CD4-positive, alpha-beta T cell (primary cell): ENCODE measurements at regions not wholly inside any gene's neighbourhood (a gene's known extent, or its start where the extent isn't known, plus 50 kb on each side); places are given as distances from the start of the nearest gene placed in this dataset.

Experiments used
- ATAC-seq: fragments of 200-7000 bp; cut with Tn5 transposase; one replicate; pipeline ENCODE4 v1.10.0; 2022; ENCODE audit warnings: mild to moderate bottlenecking; ENCODE audit not compliant: poor library complexity
- CTCF ChIA-PET: fragments of 350-600 bp; sonication (Branson Sonifier 250); formaldehyde crosslinking; loops from one replicate; lab custom pipeline; 2021; ENCODE audit warnings: antibody characterized with exemption, inconsistent platforms; lab: Charles Lee
- POLR2A ChIA-PET: fragments of 350-600 bp; sonication (Branson Sonifier 250); formaldehyde crosslinking; loops from one replicate; lab custom pipeline; 2021; ENCODE audit warnings: antibody characterized with exemption, inconsistent platforms; lab: Charles Lee
- DNase-seq, 14 experiments: peaks; one replicate each; pipeline ENCODE4 v3.0.0-alpha.2; 2013 to 2020; ENCODE audit warnings: mixed read lengths in 2 of 14
- H3K27ac ChIP-seq, 2 donors: one replicate each; pipeline versions ENCODE4 v1.5.1 to v1.7.0; 2013; ENCODE audit warnings: low read length in 2 of 2, low read depth in 1 of 2, mild to moderate bottlenecking in 1 of 2
- H3K27me3 ChIP-seq, 2 experiments: 1 replicate in 1 of 2; 2 replicates in 1 of 2; pipeline versions ENCODE4 v1.6.1 to v1.7.0; 2013; ENCODE audit warnings: low read length in 2 of 2, control low read depth in 1 of 2, mild to moderate bottlenecking in 1 of 2, moderate library complexity in 1 of 2; ENCODE audit not compliant: insufficient read depth in 2 of 2, control insufficient read depth in 1 of 2
- H3K36me3 ChIP-seq: one replicate; pipeline ENCODE4 v1.6.1; 2013; ENCODE audit warnings: low read length, control low read depth; ENCODE audit not compliant: insufficient read depth
- H3K4me1 ChIP-seq: one replicate; pipeline ENCODE4 v1.6.1; 2013; ENCODE audit warnings: low read length, control low read depth; ENCODE audit not compliant: insufficient read depth
- H3K4me3 ChIP-seq: one replicate; pipeline ENCODE4 v1.5.1; 2013; ENCODE audit warnings: mild to moderate bottlenecking, low read length, moderate library complexity
- H3K9me3 ChIP-seq, 2 experiments: 1 replicate in 1 of 2; 2 replicates in 1 of 2; pipeline versions ENCODE4 v1.6.1 to v1.7.0; 2013; ENCODE audit warnings: low read length in 2 of 2, mild to moderate bottlenecking in 2 of 2, control low read depth in 1 of 2, moderate library complexity in 1 of 2; ENCODE audit not compliant: control insufficient read depth in 1 of 2, insufficient read depth in 1 of 2
- H3K27ac Mint-ChIP-seq: one replicate; pipeline ENCODE4 v1.8.0; 2020; ENCODE audit warnings: mixed read lengths
- H3K27me3 Mint-ChIP-seq: one replicate; pipeline ENCODE4 v1.8.0; 2021; ENCODE audit warnings: mixed read lengths
- H3K36me3 Mint-ChIP-seq: one replicate; pipeline ENCODE4 v1.8.0; 2021; ENCODE audit warnings: low read depth, mixed read lengths
- H3K4me1 Mint-ChIP-seq: one replicate; pipeline ENCODE4 v1.8.0; 2021; ENCODE audit warnings: low read depth, mixed read lengths
- H3K4me3 Mint-ChIP-seq: one replicate; pipeline ENCODE4 v1.8.0; 2020; ENCODE audit warnings: mild to moderate bottlenecking, mixed read lengths
- H3K9me3 Mint-ChIP-seq: one replicate; pipeline ENCODE4 v1.8.0; 2020; ENCODE audit warnings: mixed read lengths
- intact Hi-C, 2 experiments: fragments of 100-400 bp; cut with DNase I in 1 of 2; cut with micrococcal nuclease in 1 of 2; formaldehyde crosslinking; loops; one replicate each; pipeline versions ENCODE4 v1.15.1 to v1.9.0; 2023 to 2025; cut with DNase I, micrococcal nuclease
- TF ChIP-seq, protein P1 (sequence below): fragments of 200-600 bp; IDR thresholded peaks from one replicate; pipeline ENCODE4 v1.8.0; 2022; ENCODE audit warnings: antibody characterized with exemption, mild to moderate bottlenecking

DNA sequence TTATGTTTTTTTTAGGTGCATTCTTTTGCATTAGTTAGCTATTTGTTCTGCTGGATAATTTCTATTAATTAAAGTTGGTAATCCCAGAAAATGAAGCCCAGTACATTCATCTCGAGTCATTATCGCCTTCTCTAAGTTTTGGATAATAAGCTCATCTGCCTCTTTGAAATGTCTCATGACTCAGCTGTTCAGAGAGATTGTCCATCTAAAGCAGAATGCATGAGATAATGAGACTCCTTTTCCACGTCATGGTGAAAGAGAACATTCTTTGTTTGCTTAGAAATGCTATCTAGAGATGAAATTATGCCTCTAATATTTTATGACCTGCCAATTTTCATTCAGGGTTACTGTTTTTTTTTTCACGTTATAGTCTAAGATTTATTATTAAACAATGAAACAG, 374.7 kb upstream of the GOLIM4 start:
- Histone ChIP-seq H3K4me1 (no peaks in the 10 kb centered on the region), H3K9me3 (no peaks in the 10 kb centered on the region), H3K27me3 (no peaks in the 10 kb centered on the region), H3K4me3 (no peak overlapping the region), H3K36me3 (no peaks in the 10 kb centered on the region), H3K27ac (no peak overlapping the region)
- CTCF ChIA-PET, result no interaction called here
- Mint-ChIP-seq H3K4me3 (no peak overlapping the region), H3K9me3 (no peaks in the 10 kb centered on the region), H3K27ac (no peak overlapping the region), H3K36me3 (no peaks in the 10 kb centered on the region), H3K27me3 (no peaks in the 10 kb centered on the region), H3K4me1 (no peaks in the 10 kb centered on the region)
- TF ChIP-seq, protein P1, sequence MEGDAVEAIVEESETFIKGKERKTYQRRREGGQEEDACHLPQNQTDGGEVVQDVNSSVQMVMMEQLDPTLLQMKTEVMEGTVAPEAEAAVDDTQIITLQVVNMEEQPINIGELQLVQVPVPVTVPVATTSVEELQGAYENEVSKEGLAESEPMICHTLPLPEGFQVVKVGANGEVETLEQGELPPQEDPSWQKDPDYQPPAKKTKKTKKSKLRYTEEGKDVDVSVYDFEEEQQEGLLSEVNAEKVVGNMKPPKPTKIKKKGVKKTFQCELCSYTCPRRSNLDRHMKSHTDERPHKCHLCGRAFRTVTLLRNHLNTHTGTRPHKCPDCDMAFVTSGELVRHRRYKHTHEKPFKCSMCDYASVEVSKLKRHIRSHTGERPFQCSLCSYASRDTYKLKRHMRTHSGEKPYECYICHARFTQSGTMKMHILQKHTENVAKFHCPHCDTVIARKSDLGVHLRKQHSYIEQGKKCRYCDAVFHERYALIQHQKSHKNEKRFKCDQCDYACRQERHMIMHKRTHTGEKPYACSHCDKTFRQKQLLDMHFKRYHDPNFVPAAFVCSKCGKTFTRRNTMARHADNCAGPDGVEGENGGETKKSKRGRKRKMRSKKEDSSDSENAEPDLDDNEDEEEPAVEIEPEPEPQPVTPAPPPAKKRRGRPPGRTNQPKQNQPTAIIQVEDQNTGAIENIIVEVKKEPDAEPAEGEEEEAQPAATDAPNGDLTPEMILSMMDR, result no peak
- no peak for DNase-seq
- intact Hi-C loops, result no loop called here
- POLR2A ChIA-PET, result no interaction called here
- no peak for ATAC-seq

- ChIA-PET POLR2A (no interaction called here), CTCF (no interaction called here)
- H3K4me3 Mint-ChIP-seq, result no peak overlapping the region
- DNase-seq, result no peak
- no peak overlapping the region for H3K27ac Mint-ChIP-seq
- Histone ChIP-seq H3K36me3 (no peaks in the 10 kb centered on the region), H3K4me3 (no peak overlapping the region), H3K27me3 (no peaks in the 10 kb centered on the region), H3K4me1 (no peaks in the 10 kb centered on the region), H3K27ac (no peak overlapping the region), H3K9me3 (no peaks in the 10 kb centered on the region)
- no peaks in the 10 kb centered on the region for H3K36me3 Mint-ChIP-seq
- H3K9me3 Mint-ChIP-seq, result no peaks in the 10 kb centered on the region
- intact Hi-C loops, result no loop called here
- TF ChIP-seq, protein P1, result no peak
- no peaks in the 10 kb centered on the region for H3K4me1 Mint-ChIP-seq
- ATAC-seq, result no peak
- no peaks in the 10 kb centered on the region for H3K27me3 Mint-ChIP-seq
Observed at GRCh38 chr3:168469436-168469835, 373.7 kb upstream of the GOLIM4 start.

- H3K4me1 ChIP-seq, result no peaks in the 10 kb centered on the region
- H3K9me3 ChIP-seq, result no peaks in the 10 kb centered on the region
- no peaks in the 10 kb centered on the region for H3K36me3 ChIP-seq
- H3K4me3 ChIP-seq, result no peak overlapping the region
- Mint-ChIP-seq H3K4me1 (no peaks in the 10 kb centered on the region), H3K4me3 (no peak overlapping the region), H3K27ac (no peak overlapping the region), H3K27me3 (no peaks in the 10 kb centered on the region), H3K36me3 (no peaks in the 10 kb centered on the region), H3K9me3 (no peaks in the 10 kb centered on the region)
- TF ChIP-seq, protein P1, result no peak
- no peaks in the 10 kb centered on the region for H3K27me3 ChIP-seq
- POLR2A ChIA-PET, result no interaction called here
- intact Hi-C loops, result no loop called here
- ATAC-seq (no peak), DNase-seq (no peak)
- CTCF ChIA-PET, result no interaction called here
- H3K27ac ChIP-seq, result no peak overlapping the region
Observed at GRCh38 chr3:168467115-168467714, 371.5 kb upstream of the GOLIM4 start.
